ENCODE measurements at regions not wholly inside any gene's neighbourhood (a gene's known extent, or its start where the extent isn't known, plus 50 kb on each side); places are given as distances from the start of the nearest gene placed in this dataset.
"Not testable (repeated sequence)": the region's sequence is repeated elsewhere in the genome, so short reads cannot be mapped to it uniquely, and the experiment has no call there.

DNA sequence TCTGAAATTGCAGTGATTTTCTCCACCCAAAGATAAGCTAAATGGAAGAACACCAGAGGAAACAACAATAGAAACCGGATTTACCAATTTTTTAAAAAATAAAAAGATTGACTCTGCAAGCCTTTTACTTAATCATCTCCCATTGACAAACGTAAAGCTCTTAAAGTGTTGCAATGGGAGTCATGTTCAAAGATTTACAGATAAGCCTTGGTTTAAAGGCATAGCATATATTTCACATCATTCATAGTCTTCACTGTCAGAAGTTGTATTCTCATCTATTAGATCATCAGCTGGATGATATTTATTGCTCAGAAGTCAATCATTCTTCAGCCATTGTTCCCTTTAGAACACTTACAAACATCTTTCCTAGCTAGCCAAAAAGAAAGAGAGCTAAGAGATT lies 397.6 kb downstream of the GBE1 start:
- no peak for DNase-seq

GRCh38 chr3:81354119-81354518 lies 407.3 kb downstream of the GBE1 start:
- DNase-seq, result no peak

GRCh38 chr3:81352867-81353266 lies 408.6 kb downstream of the GBE1 start:
- DNase-seq, result peak; percentile 8

DNA sequence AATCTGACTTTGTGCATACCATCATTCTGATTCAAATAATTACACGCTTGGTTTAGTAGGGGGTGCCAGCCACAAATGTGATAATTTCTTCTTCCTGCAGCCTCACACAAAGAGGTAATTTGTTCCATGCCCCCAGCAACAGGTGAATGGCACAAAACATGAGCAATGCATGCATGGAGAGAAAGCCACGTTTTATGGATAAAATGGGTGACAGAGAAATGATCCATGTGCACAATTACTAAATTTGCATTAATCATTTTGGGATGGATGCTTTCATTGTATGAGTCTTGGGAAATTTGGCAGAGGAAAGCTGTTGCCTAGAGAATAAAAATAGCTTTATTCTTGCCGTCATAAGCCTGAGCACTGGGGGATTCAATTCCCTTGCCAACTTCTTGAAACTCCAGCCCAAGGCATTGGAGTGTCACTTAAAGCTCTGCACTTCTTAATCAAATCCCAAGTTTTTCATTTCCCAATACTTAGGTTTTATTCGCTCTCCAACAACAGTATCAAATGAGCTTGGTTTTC lies 411.6 kb downstream of the GBE1 start:
- no peak for DNase-seq

DNA sequence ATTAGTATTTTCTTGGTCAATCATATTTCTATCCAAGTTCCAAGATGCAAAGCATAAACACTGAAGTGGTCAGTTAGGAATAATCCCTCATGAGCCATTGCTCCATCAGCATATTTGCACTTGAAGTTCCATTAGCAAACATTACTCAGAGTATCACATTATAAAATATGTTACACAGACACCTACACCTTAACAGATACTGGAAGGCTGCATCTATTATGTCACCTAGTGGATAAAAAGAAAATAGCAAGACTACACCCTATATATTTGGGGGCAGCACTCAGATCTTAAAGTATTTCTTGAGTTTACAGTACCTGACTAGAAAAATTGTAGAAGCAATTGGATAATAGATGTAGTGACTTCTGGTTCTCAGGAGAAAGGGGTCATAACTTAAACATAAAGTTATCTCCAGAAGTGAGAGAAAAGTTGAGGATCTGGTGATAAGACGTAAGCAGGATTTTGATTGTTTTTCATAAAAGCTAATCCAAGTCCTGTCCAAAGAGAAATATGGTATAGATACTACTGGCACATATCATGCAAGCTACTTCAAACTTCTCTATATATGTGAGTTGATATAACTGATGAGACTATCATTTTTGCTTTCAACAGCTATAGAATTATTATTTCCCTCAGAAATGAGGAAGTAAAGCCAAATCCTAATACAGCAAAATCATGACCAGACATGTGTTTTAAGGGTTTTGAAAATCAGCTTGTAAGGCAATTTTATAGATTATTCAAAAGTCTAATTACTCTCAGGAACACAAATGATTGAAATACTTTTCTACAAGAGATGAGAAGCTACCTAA lies 422.2 kb downstream of the GBE1 start:
- DNase-seq, result peak; percentile 4

- DNase-seq, result no peak
Measured at GRCh38 chr3:81336470-81336869, 425.0 kb downstream of the GBE1 start.

DNA sequence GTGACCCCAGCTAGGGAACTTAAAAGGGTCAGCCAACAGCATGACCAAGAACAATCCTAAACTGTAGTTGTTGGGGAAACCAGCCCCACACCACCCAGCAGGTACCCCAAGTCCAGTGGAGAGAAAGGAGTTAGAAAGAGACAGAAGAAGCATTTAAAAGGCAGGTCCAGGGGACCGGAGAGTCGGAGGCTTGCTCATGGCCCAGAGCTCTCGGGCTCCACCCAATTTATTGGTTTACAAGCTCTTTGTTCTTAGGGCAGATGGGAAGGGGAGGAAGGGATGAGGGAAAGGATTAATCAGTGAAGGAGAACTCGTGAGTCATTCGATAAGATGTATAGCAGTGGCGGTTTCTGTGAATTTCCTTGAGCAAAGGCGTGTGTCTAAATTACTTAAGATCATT lies 431.6 kb downstream of the GBE1 start:
- not testable (repeated sequence) for DNase-seq

- DNase-seq, result no peak
Measured at GRCh38 chr3:81326245-81326644, 435.2 kb downstream of the GBE1 start.

DNA sequence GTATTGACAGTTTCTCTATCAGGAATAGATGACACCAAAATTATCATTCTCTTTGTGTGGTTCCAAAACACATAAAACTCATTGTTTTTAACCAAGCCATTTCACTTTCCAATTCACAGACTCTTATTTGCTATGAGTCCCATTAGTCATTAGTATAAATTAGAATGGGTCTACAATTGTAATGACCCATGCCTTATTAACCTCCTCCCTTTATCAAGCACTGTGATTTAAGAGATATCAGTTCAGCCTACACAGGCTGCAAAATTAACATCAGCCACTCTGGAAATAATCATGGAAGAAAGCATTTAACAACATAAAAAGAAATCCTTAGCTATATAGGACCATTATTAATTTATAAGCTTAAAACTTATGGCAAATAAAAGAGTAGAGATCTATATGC lies 440.6 kb downstream of the GBE1 start:
- no peak for DNase-seq

- no peak for DNase-seq
Measured at GRCh38 chr3:81315030-81315429, 446.4 kb downstream of the GBE1 start.

DNA sequence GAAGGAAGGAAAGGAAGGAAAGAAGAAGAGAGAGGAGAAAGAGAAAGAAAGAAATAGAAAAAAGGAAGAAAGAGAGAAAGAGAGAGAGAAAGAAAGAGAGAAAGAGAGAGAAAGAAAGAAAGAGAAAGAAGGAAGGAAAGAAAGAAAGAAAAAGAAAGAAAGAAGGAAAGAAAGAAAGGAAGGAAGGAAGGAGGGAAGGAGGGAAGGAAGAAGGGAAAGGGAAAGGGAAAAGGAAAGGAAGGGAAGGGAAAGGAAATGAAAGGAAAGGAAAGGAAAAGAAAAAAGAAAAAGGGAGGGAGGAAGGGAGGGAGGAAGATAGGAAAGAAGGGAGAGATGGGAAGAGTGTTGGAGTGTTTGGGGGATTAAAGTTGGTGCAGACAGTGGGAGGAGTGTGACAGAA lies 450.1 kb downstream of the GBE1 start:
- no peak for DNase-seq

DNA sequence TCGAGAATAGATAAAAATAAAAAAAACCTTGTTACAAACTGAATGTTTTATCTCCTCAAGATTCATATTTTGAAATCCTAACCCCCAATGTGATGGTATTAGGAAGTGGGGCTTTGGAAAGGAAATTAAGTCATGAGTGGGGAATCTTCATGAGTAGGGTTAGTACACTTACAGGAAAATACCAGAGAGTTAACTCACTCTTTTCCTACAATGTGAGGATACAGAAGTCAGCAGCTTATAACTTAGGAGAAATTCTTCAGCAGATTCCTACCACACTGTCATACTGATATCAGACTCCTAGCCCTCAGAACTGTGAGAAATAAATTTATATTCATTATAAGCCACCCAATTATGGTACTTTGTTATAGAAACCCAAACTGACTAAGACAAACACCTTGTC lies 453.1 kb downstream of the GBE1 start:
- no peak for DNase-seq

DNA sequence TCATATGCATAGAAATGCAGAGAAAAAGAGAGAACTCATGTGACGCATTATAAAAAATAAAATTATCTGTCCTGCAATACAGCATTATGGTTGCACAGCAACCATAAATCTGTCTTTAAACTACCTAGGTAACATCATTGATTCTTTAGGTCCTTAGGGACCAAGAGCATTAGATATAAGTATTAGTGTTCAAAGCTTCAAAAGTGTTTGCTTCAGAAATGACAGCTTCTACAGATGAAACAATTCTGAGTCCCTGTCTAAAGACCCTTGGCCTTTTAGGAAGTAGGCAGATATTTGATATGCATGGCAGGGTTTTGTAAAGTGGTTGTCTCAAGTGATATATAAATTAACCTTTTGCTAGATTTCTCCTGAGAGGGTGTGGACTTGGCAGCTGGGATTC lies 454.2 kb downstream of the GBE1 start:
- DNase-seq, result no peak

DNA sequence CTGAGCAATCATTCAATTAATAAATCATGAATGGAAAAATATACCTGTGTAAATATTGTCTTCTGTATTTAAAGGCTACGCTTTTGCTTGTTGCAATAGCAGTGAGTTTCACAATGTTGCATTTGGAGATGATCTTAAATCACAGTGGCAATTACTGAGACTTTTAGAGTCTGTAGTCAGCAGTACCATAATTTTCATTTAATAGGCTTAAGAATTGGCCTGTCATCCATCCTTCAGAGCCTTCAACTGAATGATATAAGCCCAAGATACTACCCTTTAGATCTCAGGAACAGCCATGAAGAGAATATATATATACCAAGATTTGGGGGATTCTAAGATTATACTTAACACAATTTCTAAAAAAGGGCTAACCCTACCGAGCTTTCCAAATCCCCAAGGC lies 458.1 kb downstream of the GBE1 start:
- DNase-seq, result no peak

DNA sequence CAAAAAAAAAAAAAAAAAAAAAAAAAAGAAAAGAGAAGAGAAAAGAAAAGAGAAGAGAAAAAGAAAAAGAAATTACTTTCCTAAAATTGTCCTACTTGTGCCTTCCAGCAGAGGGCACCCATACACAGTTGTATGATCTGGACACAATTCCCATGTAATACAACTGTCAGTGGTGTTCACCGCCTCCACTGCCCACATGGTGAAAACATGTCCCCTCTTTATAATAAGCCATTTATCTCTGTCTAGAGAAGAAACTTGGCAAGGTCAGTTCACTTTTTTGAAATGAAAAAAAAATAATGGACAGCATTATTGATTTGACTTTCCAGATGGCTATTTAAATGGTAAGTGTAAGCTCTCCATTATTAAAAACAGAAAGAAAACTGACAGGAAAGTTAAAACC lies 459.4 kb downstream of the GBE1 start:
- DNase-seq, result peak; percentile 45

GRCh38 chr3:81301230-81301629 lies 460.2 kb downstream of the GBE1 start:
- DNase-seq, result no peak

- no peak for DNase-seq
Measured at GRCh38 chr3:81300324-81300927, 461.0 kb downstream of the GBE1 start.

DNA sequence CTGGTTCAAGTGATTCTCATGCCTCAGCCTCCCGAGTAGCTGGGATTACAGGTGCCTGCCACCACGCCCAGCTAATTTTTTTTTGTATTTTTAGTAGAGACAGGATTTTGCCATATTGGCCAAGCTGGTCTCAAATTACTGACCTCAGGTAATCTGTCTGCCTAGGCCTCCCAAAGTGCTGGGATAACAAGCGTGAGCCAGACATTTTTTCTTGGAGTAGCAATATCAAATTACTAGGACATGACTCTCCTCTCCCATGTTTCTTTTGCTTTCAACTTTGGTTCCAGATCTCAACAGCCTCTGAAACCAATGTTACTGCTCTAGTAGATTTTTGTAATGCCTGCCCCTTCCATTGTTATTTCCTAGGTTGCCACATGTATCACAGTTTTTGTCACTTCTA lies 462.0 kb downstream of the GBE1 start:
- no peak for DNase-seq

GRCh38 chr3:81295906-81296577 lies 465.4 kb downstream of the GBE1 start:
- DNase-seq, result no peak

- no peak for DNase-seq
Measured at GRCh38 chr3:81293156-81293555, 468.3 kb downstream of the GBE1 start.

DNA sequence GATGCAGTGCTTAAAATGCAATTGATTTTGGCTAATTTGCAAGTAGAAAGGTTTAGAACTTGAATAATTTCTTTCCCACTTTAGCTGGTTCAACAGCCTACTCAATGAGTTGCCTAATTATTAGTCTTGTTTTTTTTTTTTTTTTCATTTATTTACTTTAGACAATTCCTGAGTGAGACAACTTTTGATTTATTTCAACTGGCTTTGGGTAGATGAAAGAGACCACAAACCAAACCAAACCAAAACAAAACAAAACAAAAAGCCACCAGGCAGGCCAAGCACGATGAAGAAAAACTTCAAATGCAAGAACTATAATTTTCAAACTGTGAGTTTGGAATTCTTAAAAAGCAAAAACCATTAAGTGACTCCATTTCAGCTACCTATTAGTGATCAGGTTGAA lies 469.9 kb downstream of the GBE1 start:
- no peak for DNase-seq

- no peak for DNase-seq
Measured at GRCh38 chr3:81289676-81290075, 471.8 kb downstream of the GBE1 start.

DNA sequence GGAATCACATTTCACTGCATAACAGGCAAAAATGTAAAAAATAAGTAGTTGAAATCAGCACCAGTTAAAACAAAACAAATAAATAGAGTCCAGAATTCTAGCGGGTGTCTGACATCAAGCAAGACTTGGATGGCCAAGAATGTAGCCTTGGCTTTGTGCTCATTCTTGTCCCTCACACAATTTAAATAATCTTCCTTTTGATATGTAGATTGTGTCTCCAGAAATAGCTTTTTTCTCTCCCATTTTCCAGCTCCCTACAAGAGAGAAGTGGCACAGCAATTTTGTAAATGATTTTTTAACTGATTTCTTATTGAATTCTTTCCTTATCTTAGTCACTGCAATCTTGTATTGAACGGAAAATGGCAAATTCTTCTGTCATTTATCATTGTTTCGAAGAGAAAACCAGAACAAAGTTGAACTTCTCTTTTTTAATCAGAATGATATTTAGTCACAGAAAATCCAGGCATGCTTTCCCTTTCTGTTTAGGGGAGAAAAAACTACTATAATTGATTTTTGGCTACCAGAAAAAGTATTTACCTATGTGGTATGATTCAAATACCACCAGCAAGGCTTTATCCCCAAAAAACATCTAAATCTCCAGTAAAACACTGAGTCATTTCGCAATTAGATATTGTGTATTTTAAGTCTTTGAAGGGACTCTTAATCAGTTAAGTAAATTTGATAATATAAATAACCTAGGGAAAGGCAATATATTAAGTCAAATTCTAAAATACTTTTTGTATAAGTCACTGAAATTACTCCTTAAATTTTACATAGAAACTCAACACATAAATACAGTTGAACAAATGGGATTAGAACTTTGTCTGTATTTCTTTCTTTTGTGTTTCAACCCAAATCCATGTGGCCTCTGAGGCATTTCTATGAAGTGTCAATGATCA lies 481.7 kb downstream of the GBE1 start:
- DNase-seq, result no peak

Measured in RPMI8226 (cell line).